Caco-2 (cell line): ENCODE measurements at regions not wholly inside any gene's neighbourhood (a gene's known extent, or its start where the extent isn't known, plus 50 kb on each side); places are given as distances from the start of the nearest gene placed in this dataset.

ENCODE experiments used
- BruUV-seq: library from RNA; stranded (reverse); fragments of 400-500 nt; replicated peaks from 2 replicates; lab custom pipeline; 2021; lab: Mats Ljungman, UMichigan
- CTCF ChIA-PET: fragments of 300-600 bp; sonication (Branson Sonifier 250); formaldehyde crosslinking; loops from one replicate; lab custom pipeline; 2022; ENCODE audit warnings: antibody characterized with exemption; lab: Charles Lee
- POLR2A ChIA-PET: fragments of 300-600 bp; sonication (Branson Sonifier 250); formaldehyde crosslinking; loops from one replicate; lab custom pipeline; 2022; ENCODE audit warnings: antibody characterized with exemption; lab: Charles Lee
- DNase-seq, 2 experiments: peaks; one replicate each; pipeline versions ENCODE4 v3.0.0 to v3.0.0-alpha.2; 2020 to 2022
- H3K27me3 ChIP-seq: replicated peaks from 2 replicates; pipeline ENCODE4 v1.6.0; 2011; ENCODE audit warnings: low read length; ENCODE audit not compliant: control insufficient read depth, insufficient read depth
- H3K36me3 ChIP-seq: 2 replicates; pipeline ENCODE4 v1.5.1; 2011; ENCODE audit warnings: low read length; ENCODE audit not compliant: control insufficient read depth, insufficient read depth
- H3K4me1 ChIP-seq: fragments of 250-450 bp; sonication (Bioruptor Pico); 2 replicates; pipeline ENCODE4 v1.5.1; 2020; ENCODE audit warnings: mild to moderate bottlenecking
- H3K4me3 ChIP-seq: 2 replicates; pipeline ENCODE4 v1.5.1; 2011; ENCODE audit warnings: low read depth, mild to moderate bottlenecking, control low read depth, low read length
- H3K9me3 ChIP-seq: fragments of 250-450 bp; sonication (Bioruptor Pico); 2 replicates; pipeline ENCODE4 v1.5.1; 2020; ENCODE audit warnings: mild to moderate bottlenecking, moderate library complexity
- H3K27ac Mint-ChIP-seq: one replicate; pipeline ENCODE4 v1.8.0; 2022; ENCODE audit warnings: mixed read lengths; ENCODE audit not compliant: unreplicated experiment
- H3K27me3 Mint-ChIP-seq: one replicate; pipeline ENCODE4 v1.8.0; 2022; ENCODE audit warnings: mixed read lengths; ENCODE audit not compliant: insufficient read depth, unreplicated experiment
- H3K36me3 Mint-ChIP-seq: one replicate; pipeline ENCODE4 v1.8.0; 2022; ENCODE audit warnings: mild to moderate bottlenecking, mixed read lengths; ENCODE audit not compliant: insufficient read depth, unreplicated experiment
- H3K4me1 Mint-ChIP-seq: one replicate; pipeline ENCODE4 v1.8.0; 2022; ENCODE audit warnings: low read depth, mixed read lengths; ENCODE audit not compliant: unreplicated experiment
- H3K4me3 Mint-ChIP-seq: one replicate; pipeline ENCODE4 v1.8.0; 2022; ENCODE audit warnings: mild to moderate bottlenecking, moderate library complexity, mixed read lengths; ENCODE audit not compliant: unreplicated experiment
- H3K9me3 Mint-ChIP-seq: one replicate; pipeline ENCODE4 v1.8.0; 2022; ENCODE audit warnings: mixed read lengths; ENCODE audit not compliant: unreplicated experiment
- intact Hi-C: fragments of 100-400 bp; cut with micrococcal nuclease; formaldehyde crosslinking; loops from one replicate; pipeline ENCODE4 v1.10.0; 2022; ENCODE audit not compliant: unreplicated experiment
- TF ChIP-seq, protein P1 (sequence below), 2 experiments: fragments of 200-600 bp in 1 of 2; IDR thresholded peaks; 1 replicate in 1 of 2; 2 replicates in 1 of 2; pipeline versions ENCODE4 v1.5.1 to v1.8.0; 2011 to 2022; ENCODE audit warnings: antibody characterized with exemption in 1 of 2, control low read depth in 1 of 2, inconsistent platforms in 1 of 2, low read depth in 1 of 2, low read length in 1 of 2, mild to moderate bottlenecking in 1 of 2, moderate library complexity in 1 of 2; ENCODE audit not compliant: insufficient read depth in 1 of 2, severe bottlenecking in 1 of 2, unreplicated experiment in 1 of 2

GRCh38 chr16:51524555-51525373 is 373.7 kb upstream of the SALL1 start:
- H3K36me3 Mint-ChIP-seq: no peaks in the 10 kb centered on the region
- no peak overlapping the region for H3K4me3 Mint-ChIP-seq
- TF ChIP-seq, protein P1, sequence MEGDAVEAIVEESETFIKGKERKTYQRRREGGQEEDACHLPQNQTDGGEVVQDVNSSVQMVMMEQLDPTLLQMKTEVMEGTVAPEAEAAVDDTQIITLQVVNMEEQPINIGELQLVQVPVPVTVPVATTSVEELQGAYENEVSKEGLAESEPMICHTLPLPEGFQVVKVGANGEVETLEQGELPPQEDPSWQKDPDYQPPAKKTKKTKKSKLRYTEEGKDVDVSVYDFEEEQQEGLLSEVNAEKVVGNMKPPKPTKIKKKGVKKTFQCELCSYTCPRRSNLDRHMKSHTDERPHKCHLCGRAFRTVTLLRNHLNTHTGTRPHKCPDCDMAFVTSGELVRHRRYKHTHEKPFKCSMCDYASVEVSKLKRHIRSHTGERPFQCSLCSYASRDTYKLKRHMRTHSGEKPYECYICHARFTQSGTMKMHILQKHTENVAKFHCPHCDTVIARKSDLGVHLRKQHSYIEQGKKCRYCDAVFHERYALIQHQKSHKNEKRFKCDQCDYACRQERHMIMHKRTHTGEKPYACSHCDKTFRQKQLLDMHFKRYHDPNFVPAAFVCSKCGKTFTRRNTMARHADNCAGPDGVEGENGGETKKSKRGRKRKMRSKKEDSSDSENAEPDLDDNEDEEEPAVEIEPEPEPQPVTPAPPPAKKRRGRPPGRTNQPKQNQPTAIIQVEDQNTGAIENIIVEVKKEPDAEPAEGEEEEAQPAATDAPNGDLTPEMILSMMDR (IDR thresholded peaks at IDR 0.05; ENCODE audit: insufficient read depth in 1 of 2, low read depth in 1 of 2, low read length in 1 of 2, severe bottlenecking in 1 of 2, unreplicated experiment in 1 of 2): no peak
- no peak for DNase-seq
- ChIA-PET POLR2A (no interaction called here), CTCF (interaction anchor here (0.6 kb wide), 1 partner anchor 676 kb away, joined by 3 read pairs; no protein-coding TSS in a partner anchor)
- H3K9me3 Mint-ChIP-seq: no peaks in the 10 kb centered on the region
- no peaks in the 10 kb centered on the region for H3K36me3 ChIP-seq
- H3K27ac Mint-ChIP-seq: no peak overlapping the region
- H3K4me1 ChIP-seq: no peaks in the 10 kb centered on the region
- H3K4me3 ChIP-seq: no peak overlapping the region
- H3K9me3 ChIP-seq: no peaks in the 10 kb centered on the region
- intact Hi-C loops: no loop called here
- H3K4me1 Mint-ChIP-seq: no peaks in the 10 kb centered on the region
- H3K27me3 Mint-ChIP-seq: no peaks in the 10 kb centered on the region
- no peaks in the 10 kb centered on the region for H3K27me3 ChIP-seq
- BruUV-seq: no TSS peak

DNA sequence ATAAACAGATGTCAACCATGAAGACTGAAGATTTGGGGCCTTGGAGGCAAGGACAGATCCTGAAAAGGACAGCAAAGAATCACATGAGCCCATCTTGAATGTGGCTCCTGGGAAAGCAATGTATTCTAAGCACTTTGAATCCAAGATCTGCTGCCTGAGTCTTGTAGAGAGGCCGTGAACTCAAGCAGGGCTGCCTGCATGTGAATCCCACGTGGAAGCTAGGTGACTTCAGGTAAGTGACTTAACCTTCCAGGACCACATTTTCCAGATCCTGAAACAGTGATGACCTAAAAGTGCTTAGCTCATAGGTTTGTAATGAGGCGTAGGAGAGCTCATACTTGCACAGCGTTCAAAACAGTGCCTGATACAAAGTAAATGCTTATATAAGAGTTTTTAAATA is 373.0 kb upstream of the SALL1 start:
- H3K4me3 ChIP-seq: no peak overlapping the region
- Mint-ChIP-seq H3K4me1 (no peaks in the 10 kb centered on the region), H3K27me3 (no peaks in the 10 kb centered on the region), H3K9me3 (no peaks in the 10 kb centered on the region), H3K36me3 (no peaks in the 10 kb centered on the region), H3K4me3 (no peak overlapping the region), H3K27ac (no peak overlapping the region)
- no peaks in the 10 kb centered on the region for H3K36me3 ChIP-seq
- no peak for DNase-seq
- ChIA-PET CTCF (no interaction called here), POLR2A (no interaction called here)
- H3K27me3 ChIP-seq: no peaks in the 10 kb centered on the region
- TF ChIP-seq, protein P1 (IDR thresholded peaks at IDR 0.05; ENCODE audit: insufficient read depth in 1 of 2, low read depth in 1 of 2, low read length in 1 of 2, severe bottlenecking in 1 of 2, unreplicated experiment in 1 of 2): no peak
- intact Hi-C loops: no loop called here
- no peaks in the 10 kb centered on the region for H3K9me3 ChIP-seq
- BruUV-seq: no TSS peak
- no peaks in the 10 kb centered on the region for H3K4me1 ChIP-seq

GRCh38 chr16:51523400-51523799 is 372.3 kb upstream of the SALL1 start:
- Mint-ChIP-seq H3K36me3 (no peaks in the 10 kb centered on the region), H3K4me3 (no peak overlapping the region), H3K4me1 (no peaks in the 10 kb centered on the region), H3K27me3 (no peaks in the 10 kb centered on the region), H3K9me3 (no peaks in the 10 kb centered on the region), H3K27ac (no peak overlapping the region)
- no peaks in the 10 kb centered on the region for H3K27me3 ChIP-seq
- CTCF ChIA-PET: no interaction called here
- no peaks in the 10 kb centered on the region for H3K36me3 ChIP-seq
- H3K4me3 ChIP-seq: no peak overlapping the region
- POLR2A ChIA-PET: no interaction called here
- no TSS peak for BruUV-seq
- H3K4me1 ChIP-seq: no peaks in the 10 kb centered on the region
- H3K9me3 ChIP-seq: no peaks in the 10 kb centered on the region
- intact Hi-C loops: no loop called here
- no peak for DNase-seq
- TF ChIP-seq, protein P1 (IDR thresholded peaks at IDR 0.05; ENCODE audit: insufficient read depth in 1 of 2, low read depth in 1 of 2, low read length in 1 of 2, severe bottlenecking in 1 of 2, unreplicated experiment in 1 of 2): no peak
